ENCODE measurements at regions not wholly inside any gene's neighbourhood (a gene's known extent, or its start where the extent isn't known, plus 50 kb on each side); places are given as distances from the start of the nearest gene placed in this dataset.

- TF ChIP-seq, protein P1, sequence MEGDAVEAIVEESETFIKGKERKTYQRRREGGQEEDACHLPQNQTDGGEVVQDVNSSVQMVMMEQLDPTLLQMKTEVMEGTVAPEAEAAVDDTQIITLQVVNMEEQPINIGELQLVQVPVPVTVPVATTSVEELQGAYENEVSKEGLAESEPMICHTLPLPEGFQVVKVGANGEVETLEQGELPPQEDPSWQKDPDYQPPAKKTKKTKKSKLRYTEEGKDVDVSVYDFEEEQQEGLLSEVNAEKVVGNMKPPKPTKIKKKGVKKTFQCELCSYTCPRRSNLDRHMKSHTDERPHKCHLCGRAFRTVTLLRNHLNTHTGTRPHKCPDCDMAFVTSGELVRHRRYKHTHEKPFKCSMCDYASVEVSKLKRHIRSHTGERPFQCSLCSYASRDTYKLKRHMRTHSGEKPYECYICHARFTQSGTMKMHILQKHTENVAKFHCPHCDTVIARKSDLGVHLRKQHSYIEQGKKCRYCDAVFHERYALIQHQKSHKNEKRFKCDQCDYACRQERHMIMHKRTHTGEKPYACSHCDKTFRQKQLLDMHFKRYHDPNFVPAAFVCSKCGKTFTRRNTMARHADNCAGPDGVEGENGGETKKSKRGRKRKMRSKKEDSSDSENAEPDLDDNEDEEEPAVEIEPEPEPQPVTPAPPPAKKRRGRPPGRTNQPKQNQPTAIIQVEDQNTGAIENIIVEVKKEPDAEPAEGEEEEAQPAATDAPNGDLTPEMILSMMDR (conservative IDR thresholded peaks at IDR 0.05; ENCODE audit: low read depth in 2 of 2): no peak
- no peak for TF ChIP-seq STAT1 (IDR thresholded peaks at IDR 0.05; ENCODE audit: unreplicated experiment)
- TF ChIP-seq EZH2 (IDR thresholded peaks at IDR 0.05; ENCODE audit: low read depth, unreplicated experiment): no peak
- no peak for TF ChIP-seq JUNB (IDR thresholded peaks at IDR 0.05; ENCODE audit: unreplicated experiment)
- TF ChIP-seq POLR2AphosphoS5 (IDR thresholded peaks at IDR 0.05; ENCODE audit: low read depth): no peak
- TF ChIP-seq REST (IDR thresholded peaks at IDR 0.05; ENCODE audit: unreplicated experiment): no peak
- TF ChIP-seq, protein P2, sequence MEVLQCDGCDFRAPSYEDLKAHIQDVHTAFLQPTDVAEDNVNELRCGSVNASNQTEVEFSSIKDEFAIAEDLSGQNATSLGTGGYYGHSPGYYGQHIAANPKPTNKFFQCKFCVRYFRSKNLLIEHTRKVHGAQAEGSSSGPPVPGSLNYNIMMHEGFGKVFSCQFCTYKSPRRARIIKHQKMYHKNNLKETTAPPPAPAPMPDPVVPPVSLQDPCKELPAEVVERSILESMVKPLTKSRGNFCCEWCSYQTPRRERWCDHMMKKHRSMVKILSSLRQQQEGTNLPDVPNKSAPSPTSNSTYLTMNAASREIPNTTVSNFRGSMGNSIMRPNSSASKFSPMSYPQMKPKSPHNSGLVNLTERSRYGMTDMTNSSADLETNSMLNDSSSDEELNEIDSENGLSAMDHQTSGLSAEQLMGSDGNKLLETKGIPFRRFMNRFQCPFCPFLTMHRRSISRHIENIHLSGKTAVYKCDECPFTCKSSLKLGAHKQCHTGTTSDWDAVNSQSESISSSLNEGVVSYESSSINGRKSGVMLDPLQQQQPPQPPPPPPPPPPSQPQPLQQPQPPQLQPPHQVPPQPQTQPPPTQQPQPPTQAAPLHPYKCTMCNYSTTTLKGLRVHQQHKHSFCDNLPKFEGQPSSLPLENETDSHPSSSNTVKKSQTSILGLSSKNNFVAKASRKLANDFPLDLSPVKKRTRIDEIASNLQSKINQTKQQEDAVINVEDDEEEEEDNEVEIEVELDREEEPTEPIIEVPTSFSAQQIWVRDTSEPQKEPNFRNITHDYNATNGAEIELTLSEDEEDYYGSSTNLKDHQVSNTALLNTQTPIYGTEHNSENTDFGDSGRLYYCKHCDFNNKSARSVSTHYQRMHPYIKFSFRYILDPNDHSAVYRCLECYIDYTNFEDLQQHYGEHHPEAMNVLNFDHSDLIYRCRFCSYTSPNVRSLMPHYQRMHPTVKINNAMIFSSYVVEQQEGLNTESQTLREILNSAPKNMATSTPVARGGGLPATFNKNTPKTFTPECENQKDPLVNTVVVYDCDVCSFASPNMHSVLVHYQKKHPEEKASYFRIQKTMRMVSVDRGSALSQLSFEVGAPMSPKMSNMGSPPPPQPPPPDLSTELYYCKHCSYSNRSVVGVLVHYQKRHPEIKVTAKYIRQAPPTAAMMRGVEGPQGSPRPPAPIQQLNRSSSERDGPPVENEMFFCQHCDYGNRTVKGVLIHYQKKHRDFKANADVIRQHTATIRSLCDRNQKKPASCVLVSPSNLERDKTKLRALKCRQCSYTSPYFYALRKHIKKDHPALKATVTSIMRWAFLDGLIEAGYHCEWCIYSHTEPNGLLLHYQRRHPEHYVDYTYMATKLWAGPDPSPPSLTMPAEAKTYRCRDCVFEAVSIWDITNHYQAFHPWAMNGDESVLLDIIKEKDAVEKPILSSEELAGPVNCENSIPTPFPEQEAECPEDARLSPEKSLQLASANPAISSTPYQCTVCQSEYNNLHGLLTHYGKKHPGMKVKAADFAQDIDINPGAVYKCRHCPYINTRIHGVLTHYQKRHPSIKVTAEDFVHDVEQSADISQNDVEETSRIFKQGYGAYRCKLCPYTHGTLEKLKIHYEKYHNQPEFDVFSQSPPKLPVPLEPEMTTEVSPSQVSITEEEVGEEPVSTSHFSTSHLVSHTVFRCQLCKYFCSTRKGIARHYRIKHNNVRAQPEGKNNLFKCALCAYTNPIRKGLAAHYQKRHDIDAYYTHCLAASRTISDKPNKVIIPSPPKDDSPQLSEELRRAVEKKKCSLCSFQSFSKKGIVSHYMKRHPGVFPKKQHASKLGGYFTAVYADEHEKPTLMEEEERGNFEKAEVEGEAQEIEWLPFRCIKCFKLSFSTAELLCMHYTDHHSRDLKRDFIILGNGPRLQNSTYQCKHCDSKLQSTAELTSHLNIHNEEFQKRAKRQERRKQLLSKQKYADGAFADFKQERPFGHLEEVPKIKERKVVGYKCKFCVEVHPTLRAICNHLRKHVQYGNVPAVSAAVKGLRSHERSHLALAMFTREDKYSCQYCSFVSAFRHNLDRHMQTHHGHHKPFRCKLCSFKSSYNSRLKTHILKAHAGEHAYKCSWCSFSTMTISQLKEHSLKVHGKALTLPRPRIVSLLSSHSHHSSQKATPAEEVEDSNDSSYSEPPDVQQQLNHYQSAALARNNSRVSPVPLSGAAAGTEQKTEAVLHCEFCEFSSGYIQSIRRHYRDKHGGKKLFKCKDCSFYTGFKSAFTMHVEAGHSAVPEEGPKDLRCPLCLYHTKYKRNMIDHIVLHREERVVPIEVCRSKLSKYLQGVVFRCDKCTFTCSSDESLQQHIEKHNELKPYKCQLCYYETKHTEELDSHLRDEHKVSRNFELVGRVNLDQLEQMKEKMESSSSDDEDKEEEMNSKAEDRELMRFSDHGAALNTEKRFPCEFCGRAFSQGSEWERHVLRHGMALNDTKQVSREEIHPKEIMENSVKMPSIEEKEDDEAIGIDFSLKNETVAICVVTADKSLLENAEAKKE (CRISPR knock-in tag; IDR thresholded peaks at IDR 0.05): no peak
- TF ChIP-seq ZNF331 (CRISPR knock-in tag; IDR thresholded peaks at IDR 0.05; ENCODE audit: low read depth): no peak
- TF ChIP-seq NANOG (IDR thresholded peaks at IDR 0.05; ENCODE audit: borderline replicate concordance): no peak
Observed at GRCh38 chr2:145144131-145144728, 624.3 kb upstream of the ZEB2 start.

Measured in GM23338 (cell line).